ENCODE measurements at regions not wholly inside any gene's neighbourhood (a gene's known extent, or its start where the extent isn't known, plus 50 kb on each side); places are given as distances from the start of the nearest gene placed in this dataset.

DNA sequence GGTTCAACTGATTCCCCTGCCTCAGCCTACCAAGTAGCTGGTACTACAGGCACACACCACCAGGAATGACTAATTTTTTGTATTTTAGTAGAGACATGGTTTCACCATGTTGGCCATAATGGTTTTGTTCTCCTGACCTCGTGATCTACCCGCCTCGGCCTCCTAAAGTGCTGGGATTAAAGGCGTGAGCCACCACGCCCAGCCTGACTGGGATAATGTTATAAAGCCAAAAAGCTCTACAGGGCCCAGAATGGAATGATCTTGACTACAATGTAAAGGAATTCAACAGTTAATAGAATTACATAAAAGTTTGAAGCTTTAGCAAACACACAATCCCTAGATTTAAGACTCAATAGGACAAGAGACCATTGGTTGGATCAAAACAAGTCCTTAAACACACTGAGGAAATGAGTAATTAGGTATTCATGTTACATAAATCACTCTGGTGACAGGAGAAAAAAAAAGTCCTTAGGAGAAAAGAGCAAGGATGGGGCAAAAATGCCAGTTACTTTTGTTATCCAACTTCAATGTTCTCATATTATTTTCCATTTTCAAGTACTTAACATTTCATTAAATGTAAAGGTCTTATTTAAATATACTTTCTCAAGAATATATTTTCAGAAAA, 504.9 kb downstream of the TSPY10 start:
- no peaks in the 10 kb centered on the region for H3K36me3 ChIP-seq
- no peak overlapping the region for H3K4me3 ChIP-seq
- H3K27me3 ChIP-seq = no peaks in the 10 kb centered on the region
- peak; percentile 33 for DNase-seq
- no peaks in the 10 kb centered on the region for H3K9me3 ChIP-seq

DNA sequence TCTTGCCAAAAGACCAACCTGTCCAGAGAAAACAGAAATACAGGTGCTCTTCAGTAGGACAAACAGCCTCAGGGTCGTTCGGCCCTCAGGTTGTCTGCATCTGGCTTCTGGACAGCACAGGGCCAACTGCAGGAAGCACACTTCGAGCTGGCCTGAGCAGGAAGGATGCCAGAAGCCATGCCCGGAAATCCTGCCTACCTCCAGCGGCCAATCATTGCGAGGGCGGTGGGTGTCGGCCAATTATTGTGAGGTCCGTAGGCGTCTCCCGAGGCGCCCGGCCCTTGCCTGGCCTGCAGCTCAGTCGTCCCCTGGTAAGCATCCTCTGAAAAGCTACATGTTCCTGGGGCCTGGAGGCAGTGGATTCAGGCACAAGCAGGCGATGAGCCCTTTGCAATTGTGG, 507.5 kb downstream of the TSPY10 start:
- no peak for DNase-seq
- H3K9me3 ChIP-seq = no peaks in the 10 kb centered on the region
- no peaks in the 10 kb centered on the region for H3K27me3 ChIP-seq
- H3K36me3 ChIP-seq = no peaks in the 10 kb centered on the region
- H3K4me3 ChIP-seq = no peak overlapping the region

GRCh38 chrY:10037856-10038255, 510.2 kb downstream of the TSPY10 start:
- Histone ChIP-seq H3K9me3 (no peaks in the 10 kb centered on the region), H3K4me3 (no peak overlapping the region), H3K27me3 (no peaks in the 10 kb centered on the region), H3K36me3 (no peaks in the 10 kb centered on the region)
- DNase-seq = peak; percentile 60

Data from MG63 (cell line).